Effector CD8-positive, alpha-beta T cell (primary cell): ENCODE measurements at regions not wholly inside any gene's neighbourhood (a gene's known extent, or its start where the extent isn't known, plus 50 kb on each side); places are given as distances from the start of the nearest gene placed in this dataset.
"Not testable (repeated sequence)": the region's sequence is repeated elsewhere in the genome, so short reads cannot be mapped to it uniquely, and the experiment has no call there.

Source experiments
- DNase-seq: peaks from one replicate; lab custom pipeline; 2025; lab: John Stamatoyannopoulos, UW

GRCh38 chr2:176922545-176922944, 290.0 kb upstream of the HNRNPA3 start:
- DNase-seq = not testable (repeated sequence)

- DNase-seq = no peak
These were observed 289.4 kb upstream of the HNRNPA3 start for GRCh38 chr2:176923205-176923604.

- DNase-seq = no peak
These were observed 287.6 kb upstream of the HNRNPA3 start for GRCh38 chr2:176924909-176925534.

GRCh38 chr2:176926453-176926852, 286.1 kb upstream of the HNRNPA3 start:
- no peak for DNase-seq

- not testable (repeated sequence) for DNase-seq
These were observed 283.2 kb upstream of the HNRNPA3 start for GRCh38 chr2:176929387-176929786.

- no peak for DNase-seq
These were observed 280.7 kb upstream of the HNRNPA3 start for GRCh38 chr2:176931588-176932563.

GRCh38 chr2:176934131-176934530, 278.5 kb upstream of the HNRNPA3 start:
- DNase-seq = no peak

- DNase-seq = no peak
These were observed 277.7 kb upstream of the HNRNPA3 start for GRCh38 chr2:176934869-176935415.

- no peak for DNase-seq
These were observed 277.0 kb upstream of the HNRNPA3 start for GRCh38 chr2:176935543-176936102.

GRCh38 chr2:176936410-176936809, 276.2 kb upstream of the HNRNPA3 start:
- DNase-seq = no peak

- no peak for DNase-seq
These were observed 267.6 kb upstream of the HNRNPA3 start for GRCh38 chr2:176944998-176945397.

GRCh38 chr2:176947754-176948153, 264.8 kb upstream of the HNRNPA3 start:
- no peak for DNase-seq

GRCh38 chr2:176951218-176951617, 261.4 kb upstream of the HNRNPA3 start:
- DNase-seq = not testable (repeated sequence)

GRCh38 chr2:176956791-176957190, 255.8 kb upstream of the HNRNPA3 start:
- no peak for DNase-seq

- no peak for DNase-seq
These were observed 253.0 kb upstream of the HNRNPA3 start for GRCh38 chr2:176959614-176960013.

GRCh38 chr2:176960061-176960460, 252.5 kb upstream of the HNRNPA3 start:
- DNase-seq = no peak

GRCh38 chr2:176960736-176961520, 251.7 kb upstream of the HNRNPA3 start:
- DNase-seq = no peak

GRCh38 chr2:176961775-176962619, 250.6 kb upstream of the HNRNPA3 start:
- DNase-seq = no peak

GRCh38 chr2:176963568-176964287, 248.9 kb upstream of the HNRNPA3 start:
- no peak for DNase-seq

GRCh38 chr2:176967911-176968450, 244.6 kb upstream of the HNRNPA3 start:
- no peak for DNase-seq
